ENCODE measurements at regions not wholly inside any gene's neighbourhood (a gene's known extent, or its start where the extent isn't known, plus 50 kb on each side); places are given as distances from the start of the nearest gene placed in this dataset.

- no peak for DNase-seq (ENCODE audit: unreplicated experiment)
- Mint-ChIP-seq H3K4me3 (ENCODE audit: unreplicated experiment) (no peak overlapping the region), H3K4me1 (ENCODE audit: insufficient read depth, unreplicated experiment) (no peaks in the 10 kb centered on the region), H3K36me3 (ENCODE audit: insufficient read depth, unreplicated experiment) (no peaks in the 10 kb centered on the region), H3K9me3 (ENCODE audit: unreplicated experiment) (no peaks in the 10 kb centered on the region), H3K27me3 (ENCODE audit: insufficient read depth, unreplicated experiment) (peaks cover 33% of the 10 kb centered on the region), H3K27ac (ENCODE audit: low read depth, unreplicated experiment) (no peak overlapping the region)
- intact Hi-C loops (cut with micrococcal nuclease) = no loop called here
- BruUV-seq (replicated peaks) = no TSS peak
- no peak for TF ChIP-seq CTCF (IDR thresholded peaks at IDR 0.05; ENCODE audit: unreplicated experiment)
- ChIA-PET CTCF (no interaction called here), POLR2A (no interaction called here)
Measured at GRCh38 chr9:135248721-135249120, 161.3 kb downstream of the OLFM1 start.

GRCh38 chr9:135249191-135249590 lies 161.7 kb downstream of the OLFM1 start:
- Mint-ChIP-seq H3K9me3 (ENCODE audit: unreplicated experiment) (no peaks in the 10 kb centered on the region), H3K27ac (ENCODE audit: low read depth, unreplicated experiment) (no peak overlapping the region), H3K4me3 (ENCODE audit: unreplicated experiment) (no peak overlapping the region), H3K27me3 (ENCODE audit: insufficient read depth, unreplicated experiment) (peaks cover 33% of the 10 kb centered on the region), H3K36me3 (ENCODE audit: insufficient read depth, unreplicated experiment) (no peaks in the 10 kb centered on the region), H3K4me1 (ENCODE audit: insufficient read depth, unreplicated experiment) (no peaks in the 10 kb centered on the region)
- ChIA-PET CTCF (no interaction called here), POLR2A (no interaction called here)
- DNase-seq (ENCODE audit: unreplicated experiment) = no peak
- BruUV-seq (replicated peaks) = no TSS peak
- intact Hi-C loops (cut with micrococcal nuclease) = no loop called here
- no peak for TF ChIP-seq CTCF (IDR thresholded peaks at IDR 0.05; ENCODE audit: unreplicated experiment)

GRCh38 chr9:135249711-135250110 lies 162.2 kb downstream of the OLFM1 start:
- intact Hi-C loops (cut with micrococcal nuclease) = no loop called here
- H3K9me3 Mint-ChIP-seq (ENCODE audit: unreplicated experiment) = no peaks in the 10 kb centered on the region
- no peak for TF ChIP-seq CTCF (IDR thresholded peaks at IDR 0.05; ENCODE audit: unreplicated experiment)
- BruUV-seq (replicated peaks) = no TSS peak
- POLR2A ChIA-PET = no interaction called here
- CTCF ChIA-PET = no interaction called here
- no peaks in the 10 kb centered on the region for H3K36me3 Mint-ChIP-seq (ENCODE audit: insufficient read depth, unreplicated experiment)
- DNase-seq (ENCODE audit: unreplicated experiment) = no peak
- no peak overlapping the region for H3K4me3 Mint-ChIP-seq (ENCODE audit: unreplicated experiment)
- no peaks in the 10 kb centered on the region for H3K4me1 Mint-ChIP-seq (ENCODE audit: insufficient read depth, unreplicated experiment)
- peaks cover 30% of the 10 kb centered on the region for H3K27me3 Mint-ChIP-seq (ENCODE audit: insufficient read depth, unreplicated experiment)
- no peak overlapping the region for H3K27ac Mint-ChIP-seq (ENCODE audit: low read depth, unreplicated experiment)

- no TSS peak for BruUV-seq (replicated peaks)
- no peaks in the 10 kb centered on the region for H3K36me3 Mint-ChIP-seq (ENCODE audit: insufficient read depth, unreplicated experiment)
- H3K27me3 Mint-ChIP-seq (ENCODE audit: insufficient read depth, unreplicated experiment) = peaks cover 13% of the 10 kb centered on the region
- no peaks in the 10 kb centered on the region for H3K9me3 Mint-ChIP-seq (ENCODE audit: unreplicated experiment)
- no peaks in the 10 kb centered on the region for H3K4me1 Mint-ChIP-seq (ENCODE audit: insufficient read depth, unreplicated experiment)
- ChIA-PET CTCF (no interaction called here), POLR2A (no interaction called here)
- intact Hi-C loops (cut with micrococcal nuclease) = no loop called here
- H3K27ac Mint-ChIP-seq (ENCODE audit: low read depth, unreplicated experiment) = no peak overlapping the region
- no peak overlapping the region for H3K4me3 Mint-ChIP-seq (ENCODE audit: unreplicated experiment)
- no peak for TF ChIP-seq CTCF (IDR thresholded peaks at IDR 0.05; ENCODE audit: unreplicated experiment)
- no peak for DNase-seq (ENCODE audit: unreplicated experiment)
Measured at GRCh38 chr9:135251331-135251761, 163.9 kb downstream of the OLFM1 start.

Measured in MCF 10A (cell line).